HEK293 (cell line): ENCODE measurements at regions not wholly inside any gene's neighbourhood (a gene's known extent, or its start where the extent isn't known, plus 50 kb on each side); places are given as distances from the start of the nearest gene placed in this dataset.

ENCODE experiments used
- CTCF ChIA-PET: fragments of 350-600 bp; formaldehyde crosslinking; extraction: SDS; loops from one replicate; lab custom pipeline; 2021; ENCODE audit warnings: antibody characterized with exemption; lab: Yijun Ruan, JAX
- POLR2A ChIA-PET: fragments of 300-600 bp; formaldehyde crosslinking; extraction: SDS; loops from one replicate; lab custom pipeline; 2020; ENCODE audit warnings: antibody characterized with exemption, inconsistent platforms; lab: Yijun Ruan, JAX
- H3K27ac ChIP-seq: fragments of 200-500 bp; sonication (Bioruptor generic); 2 replicates; pipeline ENCODE4 v1.5.1; 2014; ENCODE audit warnings: low read depth, low read length, control low read depth, inconsistent platforms; ENCODE audit errors: extremely low read depth
- H3K36me3 ChIP-seq, 2 experiments: fragments of 200-500 bp in 1 of 2; sonication (Bioruptor generic) in 1 of 2; 1 replicate in 1 of 2; 2 replicates in 1 of 2; pipeline ENCODE4 v1.5.1; 2014 to 2017; ENCODE audit warnings: inconsistent platforms in 2 of 2, low read length in 2 of 2; ENCODE audit not compliant: control insufficient read depth in 2 of 2, insufficient read depth in 1 of 2
- H3K4me1 ChIP-seq: fragments of 200-500 bp; sonication (Bioruptor generic); 2 replicates; pipeline ENCODE4 v1.5.1; 2014; ENCODE audit warnings: mild to moderate bottlenecking, low read length, inconsistent platforms; ENCODE audit not compliant: control insufficient read depth, insufficient read depth
- H3K4me3 ChIP-seq: 2 replicates; pipeline ENCODE4 v1.5.1; 2011; ENCODE audit warnings: low read depth, mild to moderate bottlenecking, control low read depth, low read length, moderate library complexity
- H3K9me3 ChIP-seq: fragments of 200-500 bp; sonication (Bioruptor generic); 2 replicates; pipeline ENCODE4 v1.5.1; 2014; ENCODE audit warnings: low read depth, low read length, inconsistent platforms; ENCODE audit not compliant: control insufficient read depth, insufficient read depth
- ATF2 ChIP-seq: fragments of 450-650 bp; formaldehyde crosslinking; IDR thresholded peaks from 2 replicates; pipeline ENCODE4 v1.5.1; 2016; ENCODE audit warnings: missing biosample characterization, missing genetic modification characterization, low read depth
- BCL11A ChIP-seq: fragments of 450-650 bp; formaldehyde crosslinking; IDR thresholded peaks from 2 replicates; pipeline ENCODE4 v1.5.1; 2016; ENCODE audit warnings: low read depth, missing biosample characterization, missing genetic modification characterization
- KLF7 ChIP-seq: fragments of 450-650 bp; formaldehyde crosslinking; IDR thresholded peaks from 2 replicates; pipeline ENCODE4 v1.5.1; 2016; ENCODE audit warnings: missing biosample characterization, missing genetic modification characterization, borderline replicate concordance
- MZF1 ChIP-seq: fragments of 450-650 bp; formaldehyde crosslinking; IDR thresholded peaks from 2 replicates; pipeline ENCODE4 v1.5.1; 2017; ENCODE audit warnings: missing biosample characterization, missing genetic modification characterization, borderline replicate concordance
- REPIN1 ChIP-seq: fragments of 450-650 bp; formaldehyde crosslinking; IDR thresholded peaks from 2 replicates; pipeline ENCODE4 v1.5.1; 2017; ENCODE audit warnings: missing biosample characterization, missing genetic modification characterization, low read depth
- ZBTB10 ChIP-seq: fragments of 450-650 bp; formaldehyde crosslinking; IDR thresholded peaks from 2 replicates; pipeline ENCODE4 v1.5.1; 2016; ENCODE audit warnings: missing biosample characterization, missing genetic modification characterization
- ZBTB20 ChIP-seq: fragments of 450-650 bp; formaldehyde crosslinking; IDR thresholded peaks from 2 replicates; pipeline ENCODE4 v1.5.1; 2016; ENCODE audit warnings: missing biosample characterization, missing genetic modification characterization
- ZFP37 ChIP-seq: fragments of 450-650 bp; formaldehyde crosslinking; IDR thresholded peaks from 2 replicates; pipeline ENCODE4 v1.5.1; 2016; ENCODE audit warnings: missing biosample characterization, missing genetic modification characterization
- ZNF132 ChIP-seq: fragments of 450-650 bp; formaldehyde crosslinking; IDR thresholded peaks from 2 replicates; pipeline ENCODE4 v1.5.1; 2017; ENCODE audit warnings: missing biosample characterization, missing genetic modification characterization, borderline replicate concordance
- ZNF23 ChIP-seq: fragments of 450-650 bp; formaldehyde crosslinking; IDR thresholded peaks from 2 replicates; pipeline ENCODE4 v1.5.1; 2016; ENCODE audit warnings: missing biosample characterization, missing genetic modification characterization, borderline replicate concordance
- ZNF473 ChIP-seq: fragments of 450-650 bp; formaldehyde crosslinking; IDR thresholded peaks from 2 replicates; pipeline ENCODE4 v1.5.1; 2017; ENCODE audit warnings: missing biosample characterization, missing genetic modification characterization
- ZNF555 ChIP-seq: fragments of 450-650 bp; formaldehyde crosslinking; conservative IDR thresholded peaks from 2 replicates; pipeline ENCODE4 v1.5.1; 2017; ENCODE audit warnings: missing biosample characterization, mild to moderate bottlenecking, missing genetic modification characterization, inconsistent platforms
- ZNF558 ChIP-seq: fragments of 450-650 bp; formaldehyde crosslinking; IDR thresholded peaks from 2 replicates; pipeline ENCODE4 v1.5.1; 2016; ENCODE audit warnings: missing biosample characterization, missing genetic modification characterization
- ZNF580 ChIP-seq: fragments of 450-650 bp; formaldehyde crosslinking; IDR thresholded peaks from 2 replicates; pipeline ENCODE4 v1.5.1; 2016; ENCODE audit warnings: missing biosample characterization, missing genetic modification characterization
- ZNF626 ChIP-seq: fragments of 450-650 bp; sonication (Bioruptor Pico); formaldehyde crosslinking; IDR thresholded peaks from 2 replicates; pipeline ENCODE4 v1.5.1; 2018; ENCODE audit warnings: missing biosample characterization, missing genetic modification characterization, inconsistent platforms
- ZNF707 ChIP-seq: fragments of 450-650 bp; formaldehyde crosslinking; IDR thresholded peaks from 2 replicates; pipeline ENCODE4 v1.5.1; 2016; ENCODE audit warnings: missing biosample characterization, missing genetic modification characterization
- ZNF777 ChIP-seq: fragments of 450-650 bp; formaldehyde crosslinking; IDR thresholded peaks from 2 replicates; pipeline ENCODE4 v1.5.1; 2017; ENCODE audit warnings: missing biosample characterization, missing genetic modification characterization, borderline replicate concordance
- TF ChIP-seq, protein P1 (sequence below): fragments of 450-650 bp; formaldehyde crosslinking; IDR thresholded peaks from 2 replicates; pipeline ENCODE4 v1.5.1; 2017; ENCODE audit warnings: missing biosample characterization, missing genetic modification characterization
- TF ChIP-seq, protein P2 (sequence below): fragments of 450-650 bp; formaldehyde crosslinking; IDR thresholded peaks from 2 replicates; pipeline ENCODE4 v1.5.1; 2016; ENCODE audit warnings: missing biosample characterization, missing genetic modification characterization

- no peak for TF ChIP-seq ZBTB20 (tag by site-specific recombination)
- TF ChIP-seq ZNF707, result no peak
- no peak for TF ChIP-seq ZNF132 (tag by site-specific recombination)
- no peak for TF ChIP-seq ZNF558
- no peak for TF ChIP-seq ZNF473 (tag by site-specific recombination)
- TF ChIP-seq BCL11A (tag by site-specific recombination), result no peak
- TF ChIP-seq ZNF580 (tag by site-specific recombination), result no peak
- no peak for TF ChIP-seq ZNF626 (tag by site-specific recombination)
- TF ChIP-seq, protein P1, sequence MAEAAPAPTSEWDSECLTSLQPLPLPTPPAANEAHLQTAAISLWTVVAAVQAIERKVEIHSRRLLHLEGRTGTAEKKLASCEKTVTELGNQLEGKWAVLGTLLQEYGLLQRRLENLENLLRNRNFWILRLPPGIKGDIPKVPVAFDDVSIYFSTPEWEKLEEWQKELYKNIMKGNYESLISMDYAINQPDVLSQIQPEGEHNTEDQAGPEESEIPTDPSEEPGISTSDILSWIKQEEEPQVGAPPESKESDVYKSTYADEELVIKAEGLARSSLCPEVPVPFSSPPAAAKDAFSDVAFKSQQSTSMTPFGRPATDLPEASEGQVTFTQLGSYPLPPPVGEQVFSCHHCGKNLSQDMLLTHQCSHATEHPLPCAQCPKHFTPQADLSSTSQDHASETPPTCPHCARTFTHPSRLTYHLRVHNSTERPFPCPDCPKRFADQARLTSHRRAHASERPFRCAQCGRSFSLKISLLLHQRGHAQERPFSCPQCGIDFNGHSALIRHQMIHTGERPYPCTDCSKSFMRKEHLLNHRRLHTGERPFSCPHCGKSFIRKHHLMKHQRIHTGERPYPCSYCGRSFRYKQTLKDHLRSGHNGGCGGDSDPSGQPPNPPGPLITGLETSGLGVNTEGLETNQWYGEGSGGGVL (tag by site-specific recombination), result no peak
- TF ChIP-seq REPIN1, result no peak
- TF ChIP-seq ZFP37 (tag by site-specific recombination), result no peak
- TF ChIP-seq ZNF555 (tag by site-specific recombination), result no peak
- TF ChIP-seq, protein P2, sequence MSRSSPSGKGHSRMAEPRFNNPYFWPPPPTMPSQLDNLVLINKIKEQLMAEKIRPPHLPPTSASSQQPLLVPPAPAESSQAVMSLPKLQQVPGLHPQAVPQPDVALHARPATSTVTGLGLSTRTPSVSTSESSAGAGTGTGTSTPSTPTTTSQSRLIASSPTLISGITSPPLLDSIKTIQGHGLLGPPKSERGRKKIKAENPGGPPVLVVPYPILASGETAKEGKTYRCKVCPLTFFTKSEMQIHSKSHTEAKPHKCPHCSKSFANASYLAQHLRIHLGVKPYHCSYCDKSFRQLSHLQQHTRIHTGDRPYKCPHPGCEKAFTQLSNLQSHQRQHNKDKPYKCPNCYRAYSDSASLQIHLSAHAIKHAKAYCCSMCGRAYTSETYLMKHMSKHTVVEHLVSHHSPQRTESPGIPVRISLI (tag by site-specific recombination), result no peak
- no peak for TF ChIP-seq KLF7 (tag by site-specific recombination)
- no peak for TF ChIP-seq ZNF23 (tag by site-specific recombination)
- no peak for TF ChIP-seq ZBTB10
Observed at GRCh38 chr4:134401798-134402197, 200.2 kb upstream of the PABPC4L start.

GRCh38 chr4:134393592-134393991, 192.0 kb upstream of the PABPC4L start:
- no peak overlapping the region for H3K4me3 ChIP-seq
- POLR2A ChIA-PET, result no interaction called here
- CTCF ChIA-PET, result no interaction called here

More at GRCh38 chr4:134401798-134402197, 200.2 kb upstream of the PABPC4L start:
- Histone ChIP-seq H3K4me1 (no peaks in the 10 kb centered on the region), H3K9me3 (no peaks in the 10 kb centered on the region), H3K4me3 (no peak overlapping the region), H3K27ac (no peak overlapping the region), H3K36me3 (no peaks in the 10 kb centered on the region)
- CTCF ChIA-PET, result no interaction called here
- POLR2A ChIA-PET, result no interaction called here

More at GRCh38 chr4:134393592-134393991, 192.0 kb upstream of the PABPC4L start:
- TF ChIP-seq ATF2 (tag by site-specific recombination) (no peak), MZF1 (tag by site-specific recombination) (no peak), ZNF777 (tag by site-specific recombination) (no peak)
- TF ChIP-seq, all 188 proteins: peak for 0
- Histone ChIP-seq H3K9me3 (no peaks in the 10 kb centered on the region), H3K27ac (no peak overlapping the region), H3K36me3 (no peaks in the 10 kb centered on the region), H3K4me1 (no peaks in the 10 kb centered on the region)
